ENCODE measurements at regions not wholly inside any gene's neighbourhood (a gene's known extent, or its start where the extent isn't known, plus 50 kb on each side); places are given as distances from the start of the nearest gene placed in this dataset.

GRCh38 chr18:73987247-73987980, 160.2 kb downstream of the FBXO15 start:
- 95% methylated on average over 2 of the region's 2 CpGs for WGBS
- Histone ChIP-seq H3K9me3 (ENCODE audit: control insufficient read depth in 4 of 4, low read length in 3 of 4) (no peaks in the 10 kb centered on the region), H3K36me3 (ENCODE audit: control insufficient read depth in 4 of 4, insufficient read depth in 3 of 4, low read depth in 1 of 4, low read length in 3 of 4) (no peaks in the 10 kb centered on the region), H3K4me1 (ENCODE audit: control insufficient read depth in 4 of 4, insufficient read depth in 4 of 4, low read length in 3 of 4) (no peaks in the 10 kb centered on the region), H3K9ac (ENCODE audit: low read depth in 1 of 2, low read length in 2 of 2) (no peak overlapping the region), H3K27me3 (ENCODE audit: control insufficient read depth in 4 of 4, insufficient read depth in 4 of 4, low read length in 3 of 4) (no peaks in the 10 kb centered on the region), H3K4me3 (ENCODE audit: low read depth in 1 of 3, low read length in 3 of 3) (no peak overlapping the region), H3K27ac (ENCODE audit: low read depth in 1 of 2, low read length in 2 of 2) (no peak overlapping the region)
- no peak for DNase-seq (ENCODE audit: low spot score)
- TF ChIP-seq EGR1 (IDR thresholded peaks at IDR 0.05; ENCODE audit: low read depth in 2 of 2) (no peak), RAD21 (IDR thresholded peaks at IDR 0.05) (no peak), SP1 (IDR thresholded peaks at IDR 0.05) (no peak), ZBTB33 (IDR thresholded peaks at IDR 0.05) (no peak), YY1 (IDR thresholded peaks at IDR 0.05) (no peak), JUND (IDR thresholded peaks at IDR 0.05) (no peak)

GRCh38 chr18:73986711-73987110, 160.9 kb downstream of the FBXO15 start:
- H3K4me1 ChIP-seq (ENCODE audit: control insufficient read depth in 4 of 4, insufficient read depth in 4 of 4, low read length in 3 of 4): no peaks in the 10 kb centered on the region
- TF ChIP-seq RXRA (IDR thresholded peaks at IDR 0.05) (no peak), RAD21 (IDR thresholded peaks at IDR 0.05) (no peak), GABPA (IDR thresholded peaks at IDR 0.05 in 1 of 2, conservative IDR thresholded peaks at IDR 0.05 in 1 of 2) (no peak), HNF4A (conservative IDR thresholded peaks at IDR 0.05) (no peak), FOXA1 (IDR thresholded peaks at IDR 0.05) (no peak), ATF3 (IDR thresholded peaks at IDR 0.05) (no peak), REST (IDR thresholded peaks at IDR 0.05) (no peak)
- H3K36me3 ChIP-seq (ENCODE audit: control insufficient read depth in 4 of 4, insufficient read depth in 3 of 4, low read depth in 1 of 4, low read length in 3 of 4): no peaks in the 10 kb centered on the region
- H3K4me3 ChIP-seq (ENCODE audit: low read depth in 1 of 3, low read length in 3 of 3): no peak overlapping the region
- H3K27ac ChIP-seq (ENCODE audit: low read depth in 1 of 2, low read length in 2 of 2): no peak overlapping the region
- H3K9ac ChIP-seq (ENCODE audit: low read depth in 1 of 2, low read length in 2 of 2): no peak overlapping the region
- H3K27me3 ChIP-seq (ENCODE audit: control insufficient read depth in 4 of 4, insufficient read depth in 4 of 4, low read length in 3 of 4): no peaks in the 10 kb centered on the region
- 62% methylated on average over 3 of the region's 3 CpGs for WGBS
- H3K9me3 ChIP-seq (ENCODE audit: control insufficient read depth in 4 of 4, low read length in 3 of 4): no peaks in the 10 kb centered on the region
- DNase-seq (ENCODE audit: low spot score): no peak

Data from liver (tissue), 7 donors.